ENCODE measurements at regions not wholly inside any gene's neighbourhood (a gene's known extent, or its start where the extent isn't known, plus 50 kb on each side); places are given as distances from the start of the nearest gene placed in this dataset.
A peak's percentile ranks its signal among the peaks of the same experiment; 100 is the strongest.

DNA sequence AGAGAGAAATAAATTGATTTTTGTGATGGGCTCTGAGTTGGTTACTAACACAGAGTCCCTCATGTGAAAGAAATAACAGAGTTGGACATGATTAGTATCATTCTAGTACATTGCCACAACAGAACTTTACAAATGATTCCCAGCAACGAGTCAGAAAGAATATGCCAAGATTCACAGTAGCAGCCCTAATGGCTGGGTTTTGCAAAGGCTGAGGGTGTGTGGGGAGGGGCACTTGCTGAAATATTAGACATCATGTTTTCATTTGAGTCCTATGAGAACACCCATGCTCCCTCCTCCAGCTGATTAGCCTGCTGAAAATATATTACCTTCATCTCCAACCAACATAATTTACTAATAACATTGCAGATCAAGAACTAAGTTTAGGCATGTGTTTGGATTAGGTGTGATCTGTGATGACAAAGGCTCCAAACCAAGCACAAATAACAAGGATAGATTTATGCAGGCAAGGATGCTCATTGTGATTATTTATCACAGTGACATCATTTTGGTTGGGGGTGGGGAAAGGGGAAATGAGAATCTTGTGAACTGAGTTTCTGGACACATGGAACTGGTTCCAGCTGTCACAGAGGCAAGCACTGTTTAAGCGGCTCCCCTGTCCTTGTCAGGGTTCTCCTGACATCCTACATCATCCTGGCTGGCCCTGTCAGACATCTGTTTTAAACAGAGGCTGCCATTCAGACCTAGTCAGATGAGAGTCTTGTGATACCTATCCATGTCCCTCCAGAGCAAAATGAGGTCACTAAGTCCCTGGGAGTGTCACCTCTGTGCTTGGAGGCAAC lies 205.8 kb upstream of the NCKAP5 start:
- no peak for DNase-seq (ENCODE audit: low read depth)
- no peak overlapping the region for H3K4me3 ChIP-seq (ENCODE audit: low read depth, low read length)
- TF ChIP-seq, protein P1, sequence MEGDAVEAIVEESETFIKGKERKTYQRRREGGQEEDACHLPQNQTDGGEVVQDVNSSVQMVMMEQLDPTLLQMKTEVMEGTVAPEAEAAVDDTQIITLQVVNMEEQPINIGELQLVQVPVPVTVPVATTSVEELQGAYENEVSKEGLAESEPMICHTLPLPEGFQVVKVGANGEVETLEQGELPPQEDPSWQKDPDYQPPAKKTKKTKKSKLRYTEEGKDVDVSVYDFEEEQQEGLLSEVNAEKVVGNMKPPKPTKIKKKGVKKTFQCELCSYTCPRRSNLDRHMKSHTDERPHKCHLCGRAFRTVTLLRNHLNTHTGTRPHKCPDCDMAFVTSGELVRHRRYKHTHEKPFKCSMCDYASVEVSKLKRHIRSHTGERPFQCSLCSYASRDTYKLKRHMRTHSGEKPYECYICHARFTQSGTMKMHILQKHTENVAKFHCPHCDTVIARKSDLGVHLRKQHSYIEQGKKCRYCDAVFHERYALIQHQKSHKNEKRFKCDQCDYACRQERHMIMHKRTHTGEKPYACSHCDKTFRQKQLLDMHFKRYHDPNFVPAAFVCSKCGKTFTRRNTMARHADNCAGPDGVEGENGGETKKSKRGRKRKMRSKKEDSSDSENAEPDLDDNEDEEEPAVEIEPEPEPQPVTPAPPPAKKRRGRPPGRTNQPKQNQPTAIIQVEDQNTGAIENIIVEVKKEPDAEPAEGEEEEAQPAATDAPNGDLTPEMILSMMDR (conservative IDR thresholded peaks at IDR 0.05; ENCODE audit: low read depth, low read length), result no peak

DNA sequence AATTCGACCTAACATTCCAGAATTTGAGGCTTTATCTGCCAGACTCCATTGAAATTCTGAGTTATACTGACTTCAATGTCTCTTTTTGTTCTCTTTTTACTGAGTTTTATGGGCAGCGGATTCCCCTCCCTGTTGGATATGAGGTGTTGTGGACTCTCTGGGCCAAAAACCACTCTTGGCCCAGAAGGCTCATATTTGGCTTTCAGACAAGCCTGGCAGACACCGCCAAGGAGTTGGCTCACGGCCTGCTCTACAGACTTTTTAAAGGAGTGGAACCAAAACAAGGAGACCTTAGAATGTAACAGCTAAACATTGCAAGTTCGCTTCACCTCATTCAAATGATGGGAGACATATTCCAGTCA lies 206.4 kb upstream of the NCKAP5 start:
- TF ChIP-seq, protein P1 (conservative IDR thresholded peaks at IDR 0.05; ENCODE audit: low read depth, low read length), result no peak
- DNase-seq (ENCODE audit: low read depth), result no peak
- no peak overlapping the region for H3K4me3 ChIP-seq (ENCODE audit: low read depth, low read length)

DNA sequence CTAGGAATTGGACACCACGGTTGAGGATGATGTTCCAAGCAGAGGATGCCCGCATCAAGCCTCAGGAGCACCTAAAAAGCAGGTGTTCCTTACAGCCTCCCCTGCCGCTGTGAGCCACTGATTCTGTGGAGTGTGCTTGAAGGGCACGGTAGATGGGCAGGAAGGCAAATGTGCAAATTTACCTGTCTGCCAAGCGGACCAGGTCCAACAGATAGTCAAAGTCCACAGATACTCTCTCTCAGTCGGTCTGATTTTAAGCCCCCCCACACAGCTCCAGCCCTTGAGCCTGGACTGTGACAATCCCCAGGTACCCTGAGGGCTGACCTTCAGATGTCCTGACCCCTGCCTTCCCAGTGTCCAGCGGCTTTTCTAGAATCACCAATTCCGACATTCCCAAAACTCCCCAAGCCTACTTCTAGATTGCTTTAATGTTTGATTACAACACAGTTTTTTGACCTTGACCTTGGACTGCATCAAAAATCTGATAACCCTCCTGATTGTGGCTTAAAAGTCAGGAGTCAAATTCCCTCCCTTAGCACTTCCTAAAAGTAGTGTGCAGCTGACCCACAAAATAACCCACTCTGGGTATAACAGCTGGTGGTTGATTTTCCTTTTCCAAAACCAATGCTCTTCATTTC lies 208.8 kb upstream of the NCKAP5 start:
- TF ChIP-seq, protein P1 (conservative IDR thresholded peaks at IDR 0.05; ENCODE audit: low read depth, low read length), result no peak
- DNase-seq (ENCODE audit: low read depth), result no peak

DNA sequence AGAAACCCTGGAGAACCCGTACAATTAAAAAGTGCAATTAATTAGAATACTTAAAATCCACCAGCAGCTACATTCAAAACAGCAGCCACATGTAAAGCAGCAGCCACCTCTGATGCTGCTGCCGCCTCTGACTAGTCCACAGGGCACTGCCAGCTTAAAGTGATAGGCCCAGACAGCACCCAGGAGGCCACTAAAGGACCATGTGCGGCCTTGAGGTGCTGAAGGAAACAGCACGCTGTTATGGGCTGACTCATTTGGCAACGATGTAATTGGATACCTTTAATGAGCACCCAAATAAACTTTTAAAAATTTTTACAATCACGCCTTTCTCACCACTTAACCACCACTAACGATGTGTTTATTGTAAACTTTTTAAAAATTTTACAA lies 209.3 kb upstream of the NCKAP5 start:
- DNase-seq (ENCODE audit: low read depth), result peak; percentile 43
- no peak overlapping the region for H3K4me3 ChIP-seq (ENCODE audit: low read depth, low read length)
- TF ChIP-seq, protein P1 (conservative IDR thresholded peaks at IDR 0.05; ENCODE audit: low read depth, low read length), result no peak

More for the DNA sequence above, 208.8 kb upstream of the NCKAP5 start:
- no peak overlapping the region for H3K4me3 ChIP-seq (ENCODE audit: low read depth, low read length)

DNA sequence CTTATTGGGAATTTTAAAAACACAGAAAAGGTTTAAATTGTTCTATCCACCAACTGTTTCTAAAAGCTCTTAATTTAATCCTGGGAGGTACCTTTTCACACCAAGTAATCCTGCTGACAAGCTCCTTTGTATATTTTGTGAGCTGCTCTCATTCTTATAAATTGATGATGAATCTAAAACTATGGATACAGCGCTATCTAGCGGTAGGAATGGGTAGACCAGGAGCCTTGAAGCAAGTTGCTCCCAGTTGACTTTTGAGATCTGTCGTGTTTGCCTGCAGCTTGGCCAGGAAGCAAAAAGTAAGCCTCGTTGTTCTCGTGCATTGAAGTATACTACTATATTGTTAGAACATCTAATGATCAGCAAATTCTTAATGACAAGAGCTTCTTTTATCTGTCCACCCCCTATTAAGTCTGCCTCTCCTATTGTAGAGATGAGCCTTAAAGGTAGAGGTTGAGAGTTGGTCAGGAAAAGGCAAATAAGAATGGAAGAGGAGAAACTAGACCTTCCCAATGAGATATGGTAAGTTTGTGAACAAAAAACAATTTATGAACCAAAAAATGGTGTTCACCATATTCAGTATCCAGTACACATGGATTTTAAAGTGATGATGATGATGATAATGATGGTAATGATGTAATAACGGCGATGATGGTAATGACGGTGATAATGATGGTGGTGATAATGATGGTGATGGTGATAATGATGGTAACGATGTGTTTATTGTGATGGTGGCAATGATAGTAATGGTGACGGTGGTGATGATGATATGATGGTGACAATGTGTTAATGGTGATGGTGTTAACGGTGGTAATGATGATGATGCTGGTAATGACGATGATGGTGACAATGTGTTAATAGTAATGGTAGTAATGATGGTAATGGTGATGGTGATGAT lies 212.1 kb upstream of the NCKAP5 start:
- TF ChIP-seq, protein P1 (conservative IDR thresholded peaks at IDR 0.05; ENCODE audit: low read depth, low read length), result peak; percentile 86
- H3K4me3 ChIP-seq (ENCODE audit: low read depth, low read length), result no peak overlapping the region
- DNase-seq (ENCODE audit: low read depth), result peak; percentile 90

DNA sequence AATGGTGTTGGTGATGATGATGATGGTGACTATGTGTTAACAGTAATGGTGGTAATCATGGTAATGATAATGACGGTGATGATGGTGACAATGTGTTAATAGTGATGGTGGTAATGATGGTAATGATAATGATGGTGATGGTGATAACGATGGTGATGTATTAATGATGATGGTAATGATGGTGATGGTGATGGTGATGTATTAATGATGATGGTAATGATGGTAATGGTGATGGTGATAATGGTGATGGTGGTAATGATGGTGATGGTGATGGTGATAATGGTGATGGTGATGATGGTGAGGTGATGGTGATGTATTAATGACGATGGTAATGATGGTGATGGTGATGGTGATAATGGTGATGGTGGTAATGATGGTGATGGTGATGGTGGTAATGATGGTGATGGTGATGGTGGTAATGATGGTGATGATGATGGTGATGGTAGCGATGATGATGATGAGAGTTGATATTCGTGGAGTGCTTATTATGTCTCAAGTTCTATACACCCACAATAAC lies 212.8 kb upstream of the NCKAP5 start:
- no peak overlapping the region for H3K4me3 ChIP-seq (ENCODE audit: low read depth, low read length)
- TF ChIP-seq, protein P1 (conservative IDR thresholded peaks at IDR 0.05; ENCODE audit: low read depth, low read length), result no peak
- DNase-seq (ENCODE audit: low read depth), result no peak
